ENCODE measurements at regions not wholly inside any gene's neighbourhood (a gene's known extent, or its start where the extent isn't known, plus 50 kb on each side); places are given as distances from the start of the nearest gene placed in this dataset.
"Not testable (repeated sequence)": the region's sequence is repeated elsewhere in the genome, so short reads cannot be mapped to it uniquely, and the experiment has no call there.

DNA sequence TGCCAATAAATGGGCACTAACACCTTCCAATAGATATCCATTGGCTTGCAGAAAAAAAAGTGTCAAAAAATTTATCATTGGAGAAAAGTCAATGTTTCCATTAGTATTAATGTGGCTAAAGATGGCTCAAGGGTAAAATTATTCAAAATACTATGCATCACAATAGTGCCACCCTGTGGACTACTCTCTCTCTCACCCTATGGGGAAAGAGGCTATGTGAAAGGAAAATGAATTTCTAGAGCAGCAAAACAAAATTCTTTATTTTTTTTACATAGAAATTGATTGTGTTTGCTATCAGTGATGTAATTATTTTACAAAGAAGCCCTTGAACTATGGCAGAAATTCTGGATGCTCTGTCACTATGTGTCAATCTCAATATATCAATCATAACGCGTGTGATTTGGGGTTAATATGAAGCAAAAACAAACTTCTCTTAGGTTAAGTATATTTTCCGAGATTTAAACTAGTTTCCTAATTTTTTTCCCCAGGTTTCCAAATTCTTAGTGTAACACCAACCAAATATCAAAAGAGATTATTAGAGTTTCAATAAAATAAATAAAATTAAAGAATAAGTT lies 193.9 kb downstream of the USP22 start:
- DNase-seq: not testable (repeated sequence)

DNA sequence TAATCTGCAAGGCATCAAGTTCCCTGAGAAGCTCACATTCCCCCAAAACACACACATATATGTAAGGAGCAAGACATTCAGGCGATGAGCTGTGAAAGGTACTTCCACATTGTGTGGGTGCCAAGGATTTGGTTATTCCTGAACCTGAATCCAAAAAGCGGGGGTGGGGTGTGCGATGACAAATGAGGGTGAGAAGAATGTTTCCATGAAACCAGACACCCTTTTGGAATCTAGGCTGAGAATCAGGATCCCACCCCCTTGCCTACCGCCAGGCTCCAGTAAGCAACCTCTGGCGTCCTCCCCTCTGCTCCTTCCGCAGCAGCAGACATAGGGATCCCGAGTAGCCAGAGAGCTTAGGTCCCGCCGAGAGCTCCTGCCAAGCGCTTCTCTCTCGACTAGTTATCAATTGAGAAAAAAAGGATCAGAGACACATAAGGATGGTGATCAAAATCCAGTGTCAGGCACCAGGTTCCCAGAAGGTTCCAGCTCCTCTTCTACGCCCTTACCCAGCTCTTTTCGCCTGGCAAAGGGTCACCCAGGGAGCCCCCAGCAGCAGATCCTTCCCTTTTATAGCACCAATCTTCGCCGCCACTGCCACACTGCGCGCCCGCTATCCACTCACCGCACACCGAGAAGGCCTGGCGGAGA lies 191.1 kb downstream of the USP22 start:
- not testable (repeated sequence) for DNase-seq

DNA sequence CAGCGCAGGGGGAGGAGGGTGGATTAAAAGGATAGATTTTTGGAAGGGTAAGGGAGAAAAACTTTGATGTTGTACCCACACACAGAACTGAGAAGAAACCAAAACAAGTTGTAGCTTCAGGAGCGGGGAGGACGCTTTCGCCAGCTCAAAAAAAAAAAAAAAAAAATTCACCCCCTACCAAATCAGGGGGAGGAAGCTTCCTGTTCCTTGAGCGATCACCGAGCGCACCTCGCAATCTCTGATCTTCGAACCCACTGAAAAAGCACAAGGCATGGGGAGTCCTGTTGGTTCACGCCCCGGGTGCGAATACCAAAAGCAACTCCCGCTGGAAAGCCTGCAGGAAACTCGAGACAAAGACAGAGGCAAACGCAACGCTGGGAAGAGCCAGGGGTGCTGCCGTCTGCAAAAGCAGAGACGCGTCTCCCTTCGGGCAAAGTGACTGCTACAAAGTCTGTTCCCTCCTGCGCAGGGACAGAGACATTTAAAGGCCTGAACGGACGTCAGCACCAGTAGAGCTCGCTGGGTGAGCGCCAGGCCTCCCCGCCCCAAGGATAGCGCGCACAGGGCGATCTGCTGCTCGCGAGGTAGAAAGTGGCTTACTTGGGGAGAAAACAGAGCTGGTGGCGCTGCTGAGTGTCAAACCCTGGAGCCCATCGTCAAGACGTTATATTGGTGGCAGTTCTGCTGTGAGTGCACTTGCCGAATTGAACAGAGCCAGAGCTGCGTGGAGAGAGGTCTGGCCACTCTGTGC lies 190.4 kb downstream of the USP22 start:
- no peak for DNase-seq

DNA sequence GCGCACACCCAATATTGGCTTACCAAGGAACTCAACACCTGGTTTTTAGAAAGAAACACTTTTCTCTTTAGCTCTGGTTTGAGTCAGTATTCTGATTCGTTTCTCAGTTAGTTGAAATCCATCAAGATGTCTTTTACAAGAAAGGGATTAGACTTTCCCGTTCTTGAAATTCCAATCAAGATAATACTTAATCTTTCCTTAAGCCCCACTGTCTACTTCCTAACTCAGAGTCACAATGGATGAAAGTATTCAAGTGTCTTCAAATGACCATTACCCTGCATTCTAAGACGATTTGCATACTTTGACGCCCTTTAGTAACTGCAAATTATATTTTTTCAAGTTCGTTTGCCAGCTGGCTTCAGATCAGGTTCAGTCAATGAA lies 189.8 kb downstream of the USP22 start:
- no peak for DNase-seq

DNA sequence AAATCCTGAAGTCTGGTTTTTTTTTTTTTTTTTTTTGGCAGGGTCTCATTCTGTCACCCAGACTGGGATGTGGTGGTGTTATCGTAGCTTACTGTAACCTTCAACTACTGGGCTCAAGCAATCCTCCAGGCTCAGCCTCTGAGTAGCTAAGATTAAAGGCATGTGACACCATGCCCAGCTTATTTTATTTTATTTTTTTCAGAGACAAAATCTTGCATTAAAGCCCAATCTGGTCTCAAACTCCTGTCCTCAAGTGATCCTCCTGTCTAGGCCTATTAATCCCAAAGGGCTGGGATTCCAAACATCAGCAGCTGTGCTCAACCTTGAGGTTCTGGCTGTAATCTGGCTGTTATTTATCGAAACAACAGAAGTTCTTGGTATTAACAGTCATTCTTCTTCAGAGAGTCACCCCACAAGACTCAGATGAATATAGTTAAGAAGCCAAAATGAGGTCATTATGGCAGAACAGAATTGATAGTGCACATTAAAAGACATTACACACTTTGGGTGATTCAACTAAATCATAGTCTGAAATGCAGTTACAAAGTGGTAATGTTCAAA lies 186.8 kb downstream of the USP22 start:
- DNase-seq: not testable (repeated sequence)

DNA sequence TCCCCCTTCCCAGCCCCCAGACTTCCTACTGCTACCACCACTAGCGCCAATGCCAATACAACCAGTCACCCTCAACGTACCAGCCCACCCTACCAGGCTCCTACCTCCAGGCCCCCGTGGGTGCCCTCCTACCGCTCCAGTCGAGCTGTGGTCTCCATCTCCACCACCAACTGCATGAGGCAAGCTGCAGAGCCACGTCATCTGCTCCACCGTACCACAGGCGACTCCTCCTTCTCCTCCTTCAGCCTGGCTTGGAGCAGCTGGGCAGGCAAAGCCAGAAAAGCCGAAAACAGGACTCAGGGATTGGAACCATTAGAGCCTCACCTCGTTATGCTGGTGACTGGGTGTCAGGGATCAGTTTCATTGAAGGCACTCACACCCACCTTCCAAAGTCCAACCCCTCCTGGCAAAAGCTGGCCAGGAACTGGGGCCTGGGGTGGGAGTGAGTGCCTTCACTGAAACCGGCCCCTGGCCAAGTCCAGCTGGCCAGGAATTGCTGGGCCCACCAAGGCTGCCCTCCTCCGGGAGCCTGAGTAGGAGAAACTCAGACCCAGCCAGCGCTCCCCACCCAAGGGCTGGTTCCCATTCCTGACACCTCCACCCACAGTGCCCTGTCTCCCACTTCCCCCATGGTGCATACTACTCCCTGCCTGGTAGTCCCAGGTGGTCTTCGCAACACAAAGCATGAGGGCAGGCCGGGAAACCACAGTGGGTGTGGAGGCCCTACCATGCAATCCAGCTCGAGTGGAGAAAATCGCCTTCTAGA lies 176.2 kb downstream of the USP22 start:
- DNase-seq: not testable (repeated sequence)

DNA sequence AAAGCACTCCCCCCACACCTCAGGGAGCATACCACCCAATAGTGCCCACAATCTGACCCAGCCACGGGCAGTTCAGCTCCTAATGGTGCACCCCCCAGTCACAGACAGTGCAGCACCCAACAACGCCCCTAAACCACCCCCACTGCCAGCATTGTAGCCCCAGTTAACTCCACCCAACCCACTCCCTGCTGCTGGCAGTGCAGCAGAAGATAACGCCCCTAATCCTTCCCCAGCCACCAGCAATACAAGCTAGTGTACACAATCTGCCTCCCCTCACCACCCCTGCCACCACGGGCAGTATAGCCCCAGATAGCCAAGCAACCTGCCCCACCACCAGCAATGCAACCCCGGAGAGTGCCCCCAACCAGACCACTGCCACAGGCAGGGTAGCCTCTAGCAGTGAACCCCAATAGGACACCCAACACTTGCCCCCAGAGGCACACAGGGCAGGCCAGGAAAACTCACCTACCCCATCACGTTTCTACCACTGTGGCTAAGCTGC lies 175.3 kb downstream of the USP22 start:
- DNase-seq: not testable (repeated sequence)

DNA sequence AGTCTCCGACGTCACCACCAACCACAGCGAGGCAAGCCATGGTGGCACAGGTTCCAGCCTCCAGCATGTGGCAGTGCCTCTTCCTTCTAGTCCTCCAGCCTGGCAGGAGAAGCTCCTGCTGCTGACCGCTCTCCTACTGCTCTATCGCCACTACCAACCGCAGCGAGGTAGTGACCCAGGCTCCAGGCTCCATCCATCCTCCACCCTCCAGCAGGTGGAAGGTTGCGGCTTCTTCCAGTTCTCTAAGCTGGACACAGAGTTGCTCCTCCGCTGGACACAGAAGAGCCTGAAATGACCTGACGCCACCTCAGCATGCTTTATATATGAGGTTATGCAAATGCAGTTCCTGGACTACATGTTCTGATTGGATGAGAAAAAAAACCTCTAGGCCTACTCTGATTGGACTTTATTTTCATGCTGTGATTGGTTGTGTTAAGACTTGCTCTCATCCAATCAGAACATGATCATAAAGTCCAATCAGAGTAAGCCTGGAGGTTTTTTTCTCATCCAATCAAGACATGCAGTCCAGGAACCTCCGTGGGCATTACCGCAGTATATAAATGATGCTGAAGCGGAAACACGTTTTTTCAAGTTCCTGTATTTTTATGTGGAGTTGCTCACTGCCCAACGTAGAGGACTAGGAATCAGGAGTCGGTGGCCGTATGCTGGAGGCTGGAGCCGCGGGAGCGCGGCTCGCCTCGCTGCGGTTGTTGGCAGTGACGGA lies 174.7 kb downstream of the USP22 start:
- not testable (repeated sequence) for DNase-seq

DNA sequence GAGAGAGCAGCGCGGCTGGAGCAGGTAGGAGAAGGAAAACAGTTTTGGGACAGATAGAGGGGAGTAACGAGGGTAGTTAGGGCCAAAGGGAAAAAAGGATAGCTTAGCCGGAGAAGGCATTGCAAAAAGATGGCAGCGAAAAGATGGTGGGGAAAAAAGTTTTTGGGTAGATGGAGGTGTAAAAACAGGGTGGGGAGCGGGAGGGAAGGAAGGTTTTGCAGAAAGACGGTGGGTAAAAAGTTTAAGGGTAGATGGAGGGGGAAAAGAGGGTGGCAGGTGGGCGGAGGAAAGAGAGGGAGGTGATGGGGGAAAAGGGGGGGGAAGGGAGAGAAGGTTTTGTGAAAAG lies 174.2 kb downstream of the USP22 start:
- not testable (repeated sequence) for DNase-seq

DNA sequence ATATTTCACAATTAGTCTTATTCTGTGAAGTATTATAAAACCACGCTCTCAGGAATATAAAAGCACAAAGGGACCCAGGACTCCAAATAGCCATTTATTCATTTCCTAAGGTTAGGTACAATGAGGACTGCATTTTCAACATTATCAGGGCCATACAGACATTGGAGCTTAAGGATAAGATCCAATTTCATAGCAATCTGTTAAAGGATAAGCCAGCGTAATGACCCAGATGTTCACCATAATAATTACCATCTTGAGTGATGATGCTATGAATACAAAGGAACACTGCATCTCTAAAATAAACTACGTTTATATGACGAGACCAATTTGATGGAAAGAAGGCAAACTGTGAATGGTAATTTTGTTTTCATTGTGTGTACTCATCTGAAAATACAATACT lies 169.6 kb downstream of the USP22 start:
- not testable (repeated sequence) for DNase-seq

DNA sequence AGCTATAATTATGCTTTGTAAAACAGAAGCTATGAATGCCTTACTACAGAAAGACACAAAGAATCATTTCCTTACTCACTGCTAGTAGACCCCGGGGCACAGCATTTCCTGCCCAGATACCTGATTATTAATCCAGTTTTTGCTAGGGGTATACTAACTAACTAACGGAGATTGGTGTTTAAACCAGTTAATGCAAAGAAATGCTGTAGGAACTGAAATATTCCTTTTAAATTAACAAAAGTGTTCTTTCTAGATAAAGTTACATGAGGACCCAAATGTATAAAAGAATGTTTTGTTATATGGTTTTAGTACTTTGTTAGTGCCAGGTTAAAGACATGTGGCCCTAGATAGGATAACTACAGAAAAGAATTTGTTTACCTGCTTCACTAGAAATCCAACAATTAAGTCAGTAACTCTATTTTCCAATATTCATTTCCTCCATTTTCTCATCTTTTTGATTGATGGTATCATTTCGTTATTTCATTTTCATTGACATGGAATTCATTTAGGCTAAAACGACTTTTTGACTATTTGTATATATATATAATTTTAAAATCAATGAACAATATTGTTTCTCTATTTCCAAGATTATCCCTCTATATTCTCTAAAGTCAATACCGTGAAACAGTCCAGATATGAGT lies 169.0 kb downstream of the USP22 start:
- DNase-seq: not testable (repeated sequence)

DNA sequence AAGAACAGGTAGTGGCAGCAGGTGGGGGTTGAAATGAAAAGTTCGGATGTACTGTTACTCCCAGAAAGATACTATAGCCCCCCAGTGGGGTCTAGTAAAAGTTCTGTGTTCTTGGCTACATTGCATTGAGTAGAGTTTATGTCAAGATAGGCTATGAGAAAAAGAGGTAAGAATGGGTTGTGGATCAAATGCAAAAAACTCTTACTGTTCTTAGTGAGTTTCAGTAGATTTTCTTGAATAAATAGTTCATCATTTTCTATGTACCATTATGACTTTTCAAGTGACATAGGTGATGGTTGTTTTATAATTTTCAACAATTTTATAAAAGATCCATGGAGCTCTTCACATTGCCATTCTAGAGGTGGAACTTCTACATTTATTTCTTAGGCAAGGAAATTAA lies 165.4 kb downstream of the USP22 start:
- DNase-seq: not testable (repeated sequence)

DNA sequence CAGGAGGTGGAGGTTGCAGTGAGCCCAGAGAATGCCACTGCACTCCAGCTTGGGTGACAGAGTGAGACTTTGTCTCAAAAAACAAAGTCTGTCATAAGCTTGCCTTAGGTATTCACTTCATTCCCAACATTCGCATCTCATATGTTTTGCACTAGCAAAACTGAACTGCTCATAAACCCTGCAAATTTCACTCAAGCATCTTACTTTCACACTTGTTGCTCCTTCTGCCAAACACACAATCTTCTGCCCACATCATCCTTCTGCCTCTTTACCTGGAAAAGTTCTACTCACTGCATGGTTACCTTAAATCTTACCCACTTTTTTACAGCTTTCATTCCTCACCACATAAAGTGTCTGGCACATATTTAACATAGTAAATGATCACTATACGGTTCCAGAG lies 152.5 kb downstream of the USP22 start:
- no peak for DNase-seq

DNA sequence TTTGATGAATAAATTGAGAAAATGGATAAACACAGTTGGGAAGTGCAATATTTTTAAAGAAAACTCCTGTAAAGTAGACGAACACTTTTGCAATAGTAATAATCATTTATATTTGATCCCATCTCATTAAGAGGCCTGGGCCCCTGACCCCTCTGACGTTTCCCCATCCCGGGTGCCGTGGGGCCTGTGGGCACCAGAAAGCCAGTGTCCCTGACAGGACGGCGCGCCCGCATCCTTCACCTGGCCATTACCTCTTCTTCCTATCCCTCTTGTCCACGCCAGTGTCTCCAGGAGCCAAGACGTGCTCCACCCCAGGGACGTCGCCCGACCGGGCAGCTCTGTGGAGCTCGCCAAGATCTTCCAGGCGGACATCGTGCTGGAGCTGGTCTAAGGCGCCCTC lies 147.4 kb downstream of the USP22 start:
- DNase-seq: not testable (repeated sequence)

DNA sequence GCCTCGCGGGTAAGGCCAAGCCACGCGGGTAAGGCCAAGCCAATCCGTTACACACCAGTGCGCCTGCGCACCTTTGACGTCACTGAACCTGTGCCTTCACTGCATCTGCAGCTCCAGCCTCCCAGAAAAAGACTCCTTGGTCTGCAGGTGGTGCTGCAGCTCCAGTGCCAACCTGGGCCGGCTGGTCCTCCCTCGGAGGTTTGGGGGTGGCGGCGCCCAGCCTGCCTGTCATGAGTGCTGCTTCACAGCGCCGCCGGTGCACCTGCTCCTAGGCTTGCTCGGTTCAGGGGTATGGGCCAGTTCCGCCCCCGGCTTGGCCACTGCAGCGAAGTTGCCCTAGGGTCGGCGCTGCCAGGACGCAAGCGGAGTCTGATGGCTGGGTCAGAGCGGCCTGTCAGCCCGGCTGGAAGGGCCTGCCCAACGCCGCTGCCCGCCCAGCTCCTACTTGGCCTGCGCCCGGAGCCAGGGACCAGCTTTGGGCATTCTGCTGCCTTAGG lies 146.6 kb downstream of the USP22 start:
- DNase-seq: peak; percentile 69

DNA sequence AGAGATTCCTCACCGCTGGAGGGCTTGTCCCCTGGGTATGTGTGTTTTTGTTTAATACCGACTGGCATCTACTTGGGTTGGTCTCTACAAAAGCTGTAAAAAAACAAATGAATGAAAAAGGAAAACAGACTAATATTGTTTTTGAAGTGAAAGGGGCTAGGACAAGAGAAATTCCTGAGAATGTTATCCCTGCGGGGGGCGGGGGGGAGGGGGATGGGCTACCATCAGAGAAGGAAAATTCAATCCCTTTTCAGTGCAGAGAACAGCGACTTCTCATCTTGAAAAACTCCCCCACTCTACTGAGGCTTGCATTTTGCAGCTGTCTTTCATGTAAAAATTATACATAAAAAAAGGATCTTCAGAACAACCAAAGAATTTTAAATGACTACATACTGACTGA lies 144.1 kb downstream of the USP22 start:
- not testable (repeated sequence) for DNase-seq

DNA sequence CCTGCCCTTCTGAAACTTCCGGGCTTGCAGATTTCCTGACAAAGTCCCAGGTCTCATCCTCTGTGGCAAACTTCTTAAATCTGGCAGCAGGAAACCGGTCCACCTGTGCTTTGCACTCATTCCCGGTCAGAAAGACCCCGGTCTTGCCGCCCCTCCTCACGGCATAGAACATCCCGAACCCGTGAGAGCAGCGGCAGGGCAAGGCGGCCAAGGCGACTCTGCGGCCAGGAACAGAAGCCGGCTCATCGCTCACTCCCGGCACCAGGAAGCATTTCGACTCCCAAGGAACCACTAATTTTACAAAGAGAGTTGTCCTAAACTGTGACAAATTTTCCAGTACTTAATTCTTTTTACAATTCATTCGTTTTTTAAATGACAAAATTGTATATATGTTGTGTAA lies 140.3 kb downstream of the USP22 start:
- not testable (repeated sequence) for DNase-seq

DNA sequence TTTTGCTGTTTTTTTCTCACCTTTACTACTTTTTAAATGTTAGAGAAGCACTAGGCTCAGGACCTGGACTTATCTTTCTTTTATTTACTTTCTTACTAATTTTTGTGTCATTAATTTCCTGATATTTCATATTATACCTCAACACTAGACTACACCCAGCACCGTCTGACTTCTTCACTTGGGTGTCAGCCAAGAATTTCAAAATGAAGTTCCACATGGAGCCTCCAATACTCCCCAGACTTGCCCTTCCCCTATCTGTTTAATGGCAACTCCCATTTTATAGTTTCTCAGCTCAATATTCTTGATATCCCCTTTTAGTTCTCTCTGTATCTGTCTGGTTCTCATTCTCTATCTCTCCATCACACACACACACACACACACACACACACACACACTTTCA lies 139.3 kb downstream of the USP22 start:
- DNase-seq: not testable (repeated sequence)

DNA sequence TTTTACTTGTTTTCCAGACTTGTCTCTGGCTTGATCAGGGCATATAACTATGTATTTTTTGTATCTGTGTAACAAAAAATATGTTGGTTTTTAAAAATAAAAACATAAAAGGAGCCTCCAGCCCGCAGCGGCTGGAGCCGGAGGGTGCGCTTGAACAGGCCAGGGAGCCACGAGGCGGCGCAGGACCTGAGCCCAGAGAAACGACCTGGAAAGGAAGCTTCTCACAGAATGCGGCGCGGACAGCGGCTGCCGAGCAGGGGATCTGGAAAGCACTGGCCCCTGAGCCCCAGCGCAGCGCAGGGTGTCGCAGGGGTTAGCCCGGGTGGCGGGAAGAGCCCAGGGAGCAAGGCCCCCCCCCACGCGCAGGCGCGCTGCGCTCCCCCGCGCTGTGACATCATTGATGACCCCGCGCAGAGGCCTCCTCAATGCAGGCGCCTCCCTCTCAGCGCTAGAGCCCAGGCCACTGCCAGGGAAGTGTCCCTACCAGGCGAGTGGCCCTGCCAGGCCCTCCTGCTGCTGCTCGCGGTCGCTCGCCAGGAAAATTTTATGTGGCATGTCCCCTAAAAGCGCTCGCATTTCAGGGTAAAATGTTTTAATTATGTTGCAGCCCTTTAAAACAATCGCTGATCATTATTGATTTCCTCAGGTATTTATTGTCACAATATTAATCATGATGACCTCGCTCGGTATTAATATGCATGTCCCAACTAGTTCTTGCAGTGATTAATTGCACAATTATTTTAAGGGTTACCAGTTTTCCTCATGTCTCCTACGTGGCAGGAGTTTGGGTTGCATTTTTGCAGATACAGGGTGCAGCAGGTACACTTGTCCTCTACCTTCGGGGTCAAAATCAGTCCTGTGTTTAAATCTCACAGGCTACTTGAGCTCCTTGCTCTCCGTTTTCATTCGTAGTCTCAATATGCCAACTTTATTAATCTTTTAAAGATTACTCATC lies 134.2 kb downstream of the USP22 start:
- DNase-seq: peak; percentile 93

DNA sequence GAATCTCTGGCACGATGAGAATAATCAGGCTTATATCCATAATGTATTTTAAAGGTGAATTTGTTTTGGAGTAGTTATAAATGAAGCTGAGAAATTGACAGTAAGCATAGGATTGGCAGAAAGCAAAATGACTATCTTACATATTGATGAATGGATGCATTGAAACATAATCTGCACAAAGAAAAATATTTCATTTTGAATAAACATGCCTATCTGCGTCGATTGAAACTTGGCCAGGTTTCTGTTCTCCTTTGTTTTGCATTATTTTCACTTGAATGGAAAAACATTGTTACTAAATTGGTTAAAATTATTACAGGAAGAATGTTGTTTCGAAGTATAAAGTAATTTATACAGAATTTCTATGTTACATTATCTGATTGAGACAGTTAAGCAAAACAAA lies 128.2 kb downstream of the USP22 start:
- DNase-seq: no peak
